ENCODE measurements at regions not wholly inside any gene's neighbourhood (a gene's known extent, or its start where the extent isn't known, plus 50 kb on each side); places are given as distances from the start of the nearest gene placed in this dataset.

DNA sequence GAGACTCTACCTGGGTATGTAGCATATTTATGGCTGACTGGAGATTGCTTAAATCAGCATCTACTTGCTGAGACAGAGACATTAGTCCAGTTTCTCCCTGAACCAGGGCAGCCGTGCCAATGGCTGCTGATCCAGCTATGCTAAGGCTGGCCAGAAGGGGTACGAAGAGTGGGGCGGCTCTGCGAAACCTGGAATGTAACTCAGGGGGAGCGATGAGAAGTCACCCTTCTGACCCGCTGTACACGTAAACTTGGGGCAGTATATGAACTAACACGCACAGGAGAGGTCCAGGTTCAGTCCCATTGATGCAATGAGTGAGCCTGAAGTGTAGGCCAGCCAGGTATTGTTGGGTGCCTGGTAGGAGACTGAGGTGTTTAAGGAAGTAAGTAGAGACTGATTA, 73.7 kb downstream of the PRR15 start:
- TF ChIP-seq, protein P1, sequence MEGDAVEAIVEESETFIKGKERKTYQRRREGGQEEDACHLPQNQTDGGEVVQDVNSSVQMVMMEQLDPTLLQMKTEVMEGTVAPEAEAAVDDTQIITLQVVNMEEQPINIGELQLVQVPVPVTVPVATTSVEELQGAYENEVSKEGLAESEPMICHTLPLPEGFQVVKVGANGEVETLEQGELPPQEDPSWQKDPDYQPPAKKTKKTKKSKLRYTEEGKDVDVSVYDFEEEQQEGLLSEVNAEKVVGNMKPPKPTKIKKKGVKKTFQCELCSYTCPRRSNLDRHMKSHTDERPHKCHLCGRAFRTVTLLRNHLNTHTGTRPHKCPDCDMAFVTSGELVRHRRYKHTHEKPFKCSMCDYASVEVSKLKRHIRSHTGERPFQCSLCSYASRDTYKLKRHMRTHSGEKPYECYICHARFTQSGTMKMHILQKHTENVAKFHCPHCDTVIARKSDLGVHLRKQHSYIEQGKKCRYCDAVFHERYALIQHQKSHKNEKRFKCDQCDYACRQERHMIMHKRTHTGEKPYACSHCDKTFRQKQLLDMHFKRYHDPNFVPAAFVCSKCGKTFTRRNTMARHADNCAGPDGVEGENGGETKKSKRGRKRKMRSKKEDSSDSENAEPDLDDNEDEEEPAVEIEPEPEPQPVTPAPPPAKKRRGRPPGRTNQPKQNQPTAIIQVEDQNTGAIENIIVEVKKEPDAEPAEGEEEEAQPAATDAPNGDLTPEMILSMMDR (IDR thresholded peaks at IDR 0.05; ENCODE audit: control extremely low read depth in 1 of 3, insufficient read depth in 1 of 3, low read depth in 1 of 3, low read length in 3 of 3), result no peak
- no peak for TF ChIP-seq EZH2 (IDR thresholded peaks at IDR 0.05; ENCODE audit: low read depth, low read length, severe bottlenecking)
- no peak for TF ChIP-seq CEBPB (IDR thresholded peaks at IDR 0.05; ENCODE audit: low read depth, low read length)
- no peak for TF ChIP-seq RBBP5 (IDR thresholded peaks at IDR 0.05; ENCODE audit: borderline replicate concordance, low read depth, low read length)
- no peak for TF ChIP-seq SRF (IDR thresholded peaks at IDR 0.05; ENCODE audit: low read depth, low read length)
- TF ChIP-seq SUZ12 (IDR thresholded peaks at IDR 0.05; ENCODE audit: low read length), result no peak
- TF ChIP-seq HDAC2 (IDR thresholded peaks at IDR 0.05; ENCODE audit: borderline replicate concordance in 1 of 2, low read depth in 2 of 2, low read length in 2 of 2), result no peak
- no peak for TF ChIP-seq POLR2A (IDR thresholded peaks at IDR 0.05; ENCODE audit: control extremely low read depth in 1 of 2, low read depth in 2 of 2, low read length in 2 of 2)
- no peak for TF ChIP-seq CBX5 (IDR thresholded peaks at IDR 0.05; ENCODE audit: low read depth, low read length)
- no peak for TF ChIP-seq MAFK (IDR thresholded peaks at IDR 0.05; ENCODE audit: low read depth, low read length)
- no peak for TF ChIP-seq TAF7 (optimal IDR thresholded peaks at IDR 0.05; ENCODE audit: borderline replicate concordance, low read depth, low read length)
- no peak for TF ChIP-seq EP300 (IDR thresholded peaks at IDR 0.05; ENCODE audit: borderline replicate concordance in 1 of 2, low read depth in 2 of 2, low read length in 2 of 2)
- no peak for TF ChIP-seq SIX5 (IDR thresholded peaks at IDR 0.05; ENCODE audit: low read depth, low read length)
- no peak for TF ChIP-seq CTBP2 (IDR thresholded peaks at IDR 0.05; ENCODE audit: borderline replicate concordance, insufficient read depth, insufficient read length, low read length)
